ENCODE measurements at regions not wholly inside any gene's neighbourhood (a gene's known extent, or its start where the extent isn't known, plus 50 kb on each side); places are given as distances from the start of the nearest gene placed in this dataset.

DNA sequence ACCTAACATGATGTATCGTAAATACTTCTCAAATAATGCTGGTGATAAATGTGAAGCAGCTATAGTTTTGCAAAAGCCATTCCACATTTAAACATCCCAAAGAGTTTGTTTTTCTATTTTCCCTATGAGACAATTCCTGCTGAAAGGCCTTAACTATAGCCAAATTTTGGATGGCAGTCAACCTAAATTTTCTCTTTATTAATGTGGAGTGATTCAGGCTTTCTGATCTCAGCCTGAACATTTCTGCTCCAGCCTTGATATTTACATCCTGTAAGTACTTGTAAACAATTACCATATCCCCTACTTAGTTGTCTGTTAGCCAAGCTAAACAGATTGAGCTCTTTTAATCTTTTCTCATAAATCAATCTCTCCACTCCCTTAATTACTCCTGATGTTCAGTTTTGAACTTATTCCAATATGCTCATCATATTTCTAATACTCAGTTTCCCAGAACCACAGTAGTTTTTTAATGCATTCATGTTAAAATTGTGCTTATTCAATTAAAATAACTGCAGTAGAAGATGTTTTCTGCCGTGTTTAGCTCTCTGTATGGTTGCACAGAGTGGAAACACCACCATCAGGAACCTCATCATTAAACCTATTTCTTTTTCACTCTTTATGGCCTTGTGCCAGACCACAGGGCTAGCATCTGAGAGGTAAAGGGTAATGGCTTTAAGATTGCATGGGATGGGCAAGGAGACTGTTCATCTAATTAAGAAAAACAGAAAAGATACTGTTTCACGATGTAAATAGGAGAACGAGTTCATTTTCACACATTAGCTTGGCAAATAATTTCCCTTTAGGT, 1235.2 kb upstream of the SLC10A2 start:
- DNase-seq (ENCODE audit: low read depth): no peak
- TF ChIP-seq, protein P1, sequence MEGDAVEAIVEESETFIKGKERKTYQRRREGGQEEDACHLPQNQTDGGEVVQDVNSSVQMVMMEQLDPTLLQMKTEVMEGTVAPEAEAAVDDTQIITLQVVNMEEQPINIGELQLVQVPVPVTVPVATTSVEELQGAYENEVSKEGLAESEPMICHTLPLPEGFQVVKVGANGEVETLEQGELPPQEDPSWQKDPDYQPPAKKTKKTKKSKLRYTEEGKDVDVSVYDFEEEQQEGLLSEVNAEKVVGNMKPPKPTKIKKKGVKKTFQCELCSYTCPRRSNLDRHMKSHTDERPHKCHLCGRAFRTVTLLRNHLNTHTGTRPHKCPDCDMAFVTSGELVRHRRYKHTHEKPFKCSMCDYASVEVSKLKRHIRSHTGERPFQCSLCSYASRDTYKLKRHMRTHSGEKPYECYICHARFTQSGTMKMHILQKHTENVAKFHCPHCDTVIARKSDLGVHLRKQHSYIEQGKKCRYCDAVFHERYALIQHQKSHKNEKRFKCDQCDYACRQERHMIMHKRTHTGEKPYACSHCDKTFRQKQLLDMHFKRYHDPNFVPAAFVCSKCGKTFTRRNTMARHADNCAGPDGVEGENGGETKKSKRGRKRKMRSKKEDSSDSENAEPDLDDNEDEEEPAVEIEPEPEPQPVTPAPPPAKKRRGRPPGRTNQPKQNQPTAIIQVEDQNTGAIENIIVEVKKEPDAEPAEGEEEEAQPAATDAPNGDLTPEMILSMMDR (conservative IDR thresholded peaks at IDR 0.05; ENCODE audit: low read depth, low read length): no peak
- no peak overlapping the region for H3K4me3 ChIP-seq (ENCODE audit: low read depth, low read length)

DNA sequence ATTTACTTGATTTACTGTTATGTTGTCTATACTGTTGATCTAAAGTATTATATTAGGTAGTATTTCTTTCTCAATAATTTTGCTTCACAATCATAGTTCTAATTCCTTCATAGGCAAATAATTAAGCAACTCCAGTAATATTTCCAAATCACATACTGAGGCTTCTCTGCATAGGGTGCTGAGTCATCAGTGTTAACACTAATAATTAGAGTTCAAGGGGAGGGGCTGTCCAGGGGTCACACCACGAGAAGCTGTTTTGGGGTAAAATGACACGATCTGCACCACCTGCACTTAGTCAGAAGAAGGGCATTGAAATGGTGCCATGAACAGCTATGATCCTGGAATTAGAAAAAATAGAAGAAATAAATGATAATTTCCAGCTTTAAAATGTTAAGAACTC, 1230.9 kb upstream of the SLC10A2 start:
- DNase-seq (ENCODE audit: low read depth): no peak
- TF ChIP-seq, protein P1 (conservative IDR thresholded peaks at IDR 0.05; ENCODE audit: low read depth, low read length): no peak
- H3K4me3 ChIP-seq (ENCODE audit: low read depth, low read length): no peak overlapping the region

DNA sequence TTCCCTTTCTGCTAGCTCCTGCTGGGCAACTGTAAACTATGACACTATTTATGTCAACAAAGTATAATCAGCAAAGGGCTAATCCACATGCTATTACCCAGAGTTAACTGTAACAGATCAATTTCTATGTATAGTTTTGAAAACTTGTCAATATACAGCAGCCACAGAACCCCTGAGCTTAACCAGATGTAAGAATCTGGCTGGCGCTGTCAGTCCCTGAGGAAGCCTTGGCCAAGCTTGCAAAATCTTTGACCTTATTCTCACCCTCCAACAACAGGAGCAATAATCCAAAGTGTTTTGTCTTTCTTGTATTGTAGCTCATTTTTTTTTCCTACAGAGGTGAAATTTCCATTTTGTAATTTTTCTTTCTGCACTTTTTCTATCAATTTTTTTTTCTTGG, 1230.1 kb upstream of the SLC10A2 start:
- DNase-seq (ENCODE audit: low read depth): no peak
- TF ChIP-seq, protein P1 (conservative IDR thresholded peaks at IDR 0.05; ENCODE audit: low read depth, low read length): no peak
- H3K4me3 ChIP-seq (ENCODE audit: low read depth, low read length): no peak overlapping the region

DNA sequence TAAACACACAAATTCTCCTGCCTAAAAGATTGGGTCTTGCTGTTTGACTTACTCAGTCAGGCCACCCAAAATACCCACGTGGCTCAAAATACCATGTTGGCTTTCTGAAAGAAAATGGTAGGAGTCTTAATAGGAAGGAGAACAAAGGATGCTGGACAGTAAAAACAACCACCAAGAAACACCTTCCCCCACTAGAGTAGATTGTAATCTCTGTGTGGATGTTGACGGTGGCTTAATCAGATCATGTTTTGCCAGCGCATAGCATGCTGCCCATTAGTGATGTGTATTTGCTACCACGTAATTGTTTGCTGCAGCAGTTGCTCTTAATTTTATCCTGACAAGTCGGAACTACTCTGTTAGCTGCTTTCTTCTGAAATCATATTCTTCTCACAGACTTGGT, 1229.3 kb upstream of the SLC10A2 start:
- TF ChIP-seq, protein P1 (conservative IDR thresholded peaks at IDR 0.05; ENCODE audit: low read depth, low read length): no peak
- no peak overlapping the region for H3K4me3 ChIP-seq (ENCODE audit: low read depth, low read length)
- DNase-seq (ENCODE audit: low read depth): no peak

DNA sequence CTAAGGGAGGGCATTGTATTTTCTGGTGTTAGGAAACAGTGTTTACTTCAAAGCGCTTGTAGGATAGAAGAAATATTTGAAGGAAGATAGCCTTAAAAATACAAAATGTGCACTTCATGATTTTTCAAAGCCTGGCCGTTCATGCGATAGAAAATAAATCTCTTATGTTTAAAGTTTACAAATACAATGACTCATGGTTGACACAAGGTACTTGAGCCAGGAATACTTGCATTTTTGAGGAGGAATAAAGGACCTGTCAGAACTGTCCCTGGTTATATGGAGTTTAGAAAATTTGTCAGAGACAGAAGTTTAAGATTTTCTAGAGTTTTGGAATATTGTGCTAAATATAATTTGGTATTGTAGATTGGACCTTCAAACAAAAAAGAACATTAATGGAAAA, 1223.2 kb upstream of the SLC10A2 start:
- TF ChIP-seq, protein P1 (conservative IDR thresholded peaks at IDR 0.05; ENCODE audit: low read depth, low read length): no peak

DNA sequence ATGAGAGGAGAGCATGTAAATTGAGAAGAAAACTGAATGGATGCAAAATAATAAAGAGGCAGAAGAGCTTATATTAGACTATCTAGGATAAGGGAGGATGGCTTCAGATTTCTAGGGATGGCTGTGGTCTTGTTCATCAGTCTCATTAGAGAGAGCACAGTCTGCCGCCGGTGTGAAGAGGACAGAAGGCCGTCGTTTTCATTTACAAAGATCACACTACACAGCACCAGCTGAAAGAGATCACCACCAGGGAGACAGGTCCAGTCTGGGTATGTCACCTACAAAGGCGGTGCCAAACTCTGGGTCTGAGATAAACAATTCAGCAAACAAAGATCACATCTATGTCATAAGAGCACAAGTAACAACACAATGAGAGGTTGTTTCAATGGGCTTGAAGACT, 1222.3 kb upstream of the SLC10A2 start:
- TF ChIP-seq, protein P1 (conservative IDR thresholded peaks at IDR 0.05; ENCODE audit: low read depth, low read length): no peak
- no peak for DNase-seq (ENCODE audit: low read depth)
- H3K4me3 ChIP-seq (ENCODE audit: low read depth, low read length): no peak overlapping the region

More for the DNA sequence above, 1223.2 kb upstream of the SLC10A2 start:
- H3K4me3 ChIP-seq (ENCODE audit: low read depth, low read length): no peak overlapping the region
- DNase-seq (ENCODE audit: low read depth): no peak
